ENCODE measurements at regions not wholly inside any gene's neighbourhood (a gene's known extent, or its start where the extent isn't known, plus 50 kb on each side); places are given as distances from the start of the nearest gene placed in this dataset.

GRCh38 chr2:41544709-41545108 lies 503.1 kb upstream of the PKDCC start:
- TF ChIP-seq HDAC2 (IDR thresholded peaks at IDR 0.05) = no peak
- TF ChIP-seq, protein P1, sequence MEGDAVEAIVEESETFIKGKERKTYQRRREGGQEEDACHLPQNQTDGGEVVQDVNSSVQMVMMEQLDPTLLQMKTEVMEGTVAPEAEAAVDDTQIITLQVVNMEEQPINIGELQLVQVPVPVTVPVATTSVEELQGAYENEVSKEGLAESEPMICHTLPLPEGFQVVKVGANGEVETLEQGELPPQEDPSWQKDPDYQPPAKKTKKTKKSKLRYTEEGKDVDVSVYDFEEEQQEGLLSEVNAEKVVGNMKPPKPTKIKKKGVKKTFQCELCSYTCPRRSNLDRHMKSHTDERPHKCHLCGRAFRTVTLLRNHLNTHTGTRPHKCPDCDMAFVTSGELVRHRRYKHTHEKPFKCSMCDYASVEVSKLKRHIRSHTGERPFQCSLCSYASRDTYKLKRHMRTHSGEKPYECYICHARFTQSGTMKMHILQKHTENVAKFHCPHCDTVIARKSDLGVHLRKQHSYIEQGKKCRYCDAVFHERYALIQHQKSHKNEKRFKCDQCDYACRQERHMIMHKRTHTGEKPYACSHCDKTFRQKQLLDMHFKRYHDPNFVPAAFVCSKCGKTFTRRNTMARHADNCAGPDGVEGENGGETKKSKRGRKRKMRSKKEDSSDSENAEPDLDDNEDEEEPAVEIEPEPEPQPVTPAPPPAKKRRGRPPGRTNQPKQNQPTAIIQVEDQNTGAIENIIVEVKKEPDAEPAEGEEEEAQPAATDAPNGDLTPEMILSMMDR (IDR thresholded peaks at IDR 0.05 in 2 of 3, conservative IDR thresholded peaks at IDR 0.05 in 1 of 3; ENCODE audit: control insufficient read depth in 2 of 3, extremely low read depth in 1 of 3, insufficient read depth in 1 of 3, low read depth in 3 of 3, low read length in 3 of 3) = no peak
- TF ChIP-seq, protein P2, sequence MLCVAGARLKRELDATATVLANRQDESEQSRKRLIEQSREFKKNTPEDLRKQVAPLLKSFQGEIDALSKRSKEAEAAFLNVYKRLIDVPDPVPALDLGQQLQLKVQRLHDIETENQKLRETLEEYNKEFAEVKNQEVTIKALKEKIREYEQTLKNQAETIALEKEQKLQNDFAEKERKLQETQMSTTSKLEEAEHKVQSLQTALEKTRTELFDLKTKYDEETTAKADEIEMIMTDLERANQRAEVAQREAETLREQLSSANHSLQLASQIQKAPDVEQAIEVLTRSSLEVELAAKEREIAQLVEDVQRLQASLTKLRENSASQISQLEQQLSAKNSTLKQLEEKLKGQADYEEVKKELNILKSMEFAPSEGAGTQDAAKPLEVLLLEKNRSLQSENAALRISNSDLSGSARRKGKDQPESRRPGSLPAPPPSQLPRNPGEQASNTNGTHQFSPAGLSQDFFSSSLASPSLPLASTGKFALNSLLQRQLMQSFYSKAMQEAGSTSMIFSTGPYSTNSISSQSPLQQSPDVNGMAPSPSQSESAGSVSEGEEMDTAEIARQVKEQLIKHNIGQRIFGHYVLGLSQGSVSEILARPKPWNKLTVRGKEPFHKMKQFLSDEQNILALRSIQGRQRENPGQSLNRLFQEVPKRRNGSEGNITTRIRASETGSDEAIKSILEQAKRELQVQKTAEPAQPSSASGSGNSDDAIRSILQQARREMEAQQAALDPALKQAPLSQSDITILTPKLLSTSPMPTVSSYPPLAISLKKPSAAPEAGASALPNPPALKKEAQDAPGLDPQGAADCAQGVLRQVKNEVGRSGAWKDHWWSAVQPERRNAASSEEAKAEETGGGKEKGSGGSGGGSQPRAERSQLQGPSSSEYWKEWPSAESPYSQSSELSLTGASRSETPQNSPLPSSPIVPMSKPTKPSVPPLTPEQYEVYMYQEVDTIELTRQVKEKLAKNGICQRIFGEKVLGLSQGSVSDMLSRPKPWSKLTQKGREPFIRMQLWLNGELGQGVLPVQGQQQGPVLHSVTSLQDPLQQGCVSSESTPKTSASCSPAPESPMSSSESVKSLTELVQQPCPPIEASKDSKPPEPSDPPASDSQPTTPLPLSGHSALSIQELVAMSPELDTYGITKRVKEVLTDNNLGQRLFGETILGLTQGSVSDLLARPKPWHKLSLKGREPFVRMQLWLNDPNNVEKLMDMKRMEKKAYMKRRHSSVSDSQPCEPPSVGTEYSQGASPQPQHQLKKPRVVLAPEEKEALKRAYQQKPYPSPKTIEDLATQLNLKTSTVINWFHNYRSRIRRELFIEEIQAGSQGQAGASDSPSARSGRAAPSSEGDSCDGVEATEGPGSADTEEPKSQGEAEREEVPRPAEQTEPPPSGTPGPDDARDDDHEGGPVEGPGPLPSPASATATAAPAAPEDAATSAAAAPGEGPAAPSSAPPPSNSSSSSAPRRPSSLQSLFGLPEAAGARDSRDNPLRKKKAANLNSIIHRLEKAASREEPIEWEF (IDR thresholded peaks at IDR 0.05; ENCODE audit: insufficient replicate concordance, low read depth, low read length) = no peak

Data from GM12878 (cell line).